ENCODE measurements at regions not wholly inside any gene's neighbourhood (a gene's known extent, or its start where the extent isn't known, plus 50 kb on each side); places are given as distances from the start of the nearest gene placed in this dataset.

GRCh38 chr5:54361691-54362411 lies 51.5 kb upstream of the ARL15 start:
- Histone ChIP-seq H3K4me1 (peaks cover 28% of the 10 kb centered on the region; the same call in 2 of the 3 replicates), H3K4me3 (no peak overlapping the region), H3K27ac (no peak overlapping the region), H3K4me2 (0 out of 3 replicates have a peak overlapping the region, but pooled peaks have one; percentile 14), H3K9me3 (no peaks in the 10 kb centered on the region)
- TF ChIP-seq GATA3 (IDR thresholded peaks at IDR 0.05; ENCODE audit: borderline replicate concordance) = no peak
- TF ChIP-seq PHF8 (IDR thresholded peaks at IDR 0.05; ENCODE audit: borderline replicate concordance, low read depth) = no peak
- ChIA-PET POLR2A (no interaction called here), CTCF (no interaction called here)
- FAIRE-seq (no peak), ATAC-seq (no peak), DNase-seq (ENCODE audit: low read depth in 1 of 2, low spot score in 1 of 2) (no peak)
- 35% methylated on average over 6 of the region's 6 CpGs for WGBS (ENCODE audit: missing lambda C conversion rate)

- DNase-seq (ENCODE audit: low read depth in 1 of 2, low spot score in 1 of 2) = no peak
- Histone ChIP-seq H3K4me1 (peaks cover 28% of the 10 kb centered on the region; the same call in 2 of the 3 replicates), H3K27ac (no peak overlapping the region), H3K4me3 (no peak overlapping the region), H3K4me2 (peak overlapping the region; percentile 30; the same call in 2 of the 3 replicates), H3K9me3 (no peaks in the 10 kb centered on the region)
- ATAC-seq = no peak
- POLR2A ChIA-PET = interaction anchor here (1.7 kb wide), 1 partner anchor 51 kb away, joined by 11 read pairs; the partner anchor contains the start of gene ARL15
- no peak for FAIRE-seq
- 26% methylated on average over 2 of the region's 2 CpGs for WGBS (ENCODE audit: missing lambda C conversion rate)
- TF ChIP-seq POLR2A (IDR thresholded peaks at IDR 0.05; ENCODE audit: low read length) (no peak), RNF2 (IDR thresholded peaks at IDR 0.05; ENCODE audit: borderline replicate concordance, low read depth) (no peak), ATOH8 (CRISPR knock-in tag; IDR thresholded peaks at IDR 0.05; ENCODE audit: low read depth) (no peak), CHD4 (IDR thresholded peaks at IDR 0.05; ENCODE audit: borderline replicate concordance) (no peak), PHF8 (IDR thresholded peaks at IDR 0.05; ENCODE audit: borderline replicate concordance, low read depth) (no peak), CTCF (IDR thresholded peaks at IDR 0.05) (no peak), NPAS2 (CRISPR knock-in tag; IDR thresholded peaks at IDR 0.05; ENCODE audit: borderline replicate concordance) (no peak), E2F6 (IDR thresholded peaks at IDR 0.05; ENCODE audit: borderline replicate concordance, low read depth) (no peak), RCOR1 (IDR thresholded peaks at IDR 0.05; ENCODE audit: low read depth, low read length) (no peak), TFCP2L1 (CRISPR knock-in tag; IDR thresholded peaks at IDR 0.05) (no peak), ELK1 (IDR thresholded peaks at IDR 0.05; ENCODE audit: low read depth, low read length) (no peak), FOSB (CRISPR knock-in tag; IDR thresholded peaks at IDR 0.05) (no peak), BHLHE40 (IDR thresholded peaks at IDR 0.05; ENCODE audit: low read depth, low read length) (no peak), RFX5 (IDR thresholded peaks at IDR 0.05) (no peak), MAX (IDR thresholded peaks at IDR 0.05) (no peak), MYC (IDR thresholded peaks at IDR 0.05; ENCODE audit: borderline replicate concordance, low read length) (no peak), CBX8 (IDR thresholded peaks at IDR 0.05) (no peak), HES2 (IDR thresholded peaks at IDR 0.05) (no peak), SMC3 (IDR thresholded peaks at IDR 0.05) (no peak), BCL3 (IDR thresholded peaks at IDR 0.05) (no peak)
- CTCF ChIA-PET = no interaction called here
Measured at GRCh38 chr5:54360925-54361662, 50.7 kb upstream of the ARL15 start.
